A673 (cell line): ENCODE measurements at regions not wholly inside any gene's neighbourhood (a gene's known extent, or its start where the extent isn't known, plus 50 kb on each side); places are given as distances from the start of the nearest gene placed in this dataset.

Experiments
- CTCF ChIP-seq: fragments of 300-800, 200-600 bp; sonication (generic); conservative IDR thresholded peaks from 2 replicates; pipeline ENCODE4 v1.5.1; 2017; ENCODE audit warnings: low read depth, mild to moderate bottlenecking, antibody characterized with exemption, low read length, moderate library complexity, mixed read lengths
- EZH2 ChIP-seq: fragments of 200-600 bp; sonication (generic); IDR thresholded peaks from 2 replicates; pipeline ENCODE4 v1.6.1; 2017; ENCODE audit warnings: borderline replicate concordance, low read depth, mild to moderate bottlenecking, mixed read lengths, antibody characterized with exemption, low read length; ENCODE audit not compliant: poor library complexity, severe bottlenecking

DNA sequence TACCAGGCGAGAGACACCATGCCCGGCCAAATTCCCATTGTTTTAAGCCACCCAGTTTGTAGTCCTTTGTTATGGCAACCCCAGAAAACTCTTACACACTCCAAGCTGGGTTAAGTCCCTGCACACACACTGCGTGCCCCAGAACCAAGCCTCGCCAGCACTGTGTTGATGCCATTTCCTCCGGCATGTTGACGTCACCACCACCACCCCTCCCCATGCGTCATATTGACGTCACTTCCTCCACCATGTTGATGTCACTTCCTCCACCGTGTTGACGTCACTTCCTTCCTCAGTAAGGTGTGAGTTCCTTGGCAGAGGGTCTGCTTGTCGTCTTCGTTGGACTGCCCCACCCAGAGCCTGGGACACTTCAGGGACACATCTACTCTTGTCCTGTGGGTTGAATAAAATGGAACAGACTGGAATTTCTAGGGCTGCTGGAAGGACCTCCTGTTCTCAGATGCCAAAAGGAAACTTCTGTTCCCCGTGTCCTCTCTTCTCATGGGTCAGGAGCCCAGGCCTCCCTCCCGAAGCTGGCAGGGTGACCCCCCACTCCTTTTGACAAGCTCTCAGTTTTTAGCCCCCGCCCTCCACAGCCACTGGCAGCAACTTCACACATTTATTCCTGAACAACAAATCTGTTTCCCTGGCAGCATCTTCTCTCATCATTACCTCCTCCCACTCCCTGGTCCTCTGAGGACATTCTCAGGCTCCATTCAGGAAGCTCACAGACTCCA, 643.3 kb downstream of the NPHP4 start:
- TF ChIP-seq CTCF: no peak
- no peak for TF ChIP-seq EZH2
